Heart left ventricle (tissue), 13 donors: ENCODE measurements at regions not wholly inside any gene's neighbourhood (a gene's known extent, or its start where the extent isn't known, plus 50 kb on each side); places are given as distances from the start of the nearest gene placed in this dataset.

Experiments used
- CTCF ChIP-seq, 12 donors: fragments of 200-600 bp; sonication (generic) in 4 of 12; IDR thresholded peaks; one replicate each; pipeline versions ENCODE4 v1.5.0 to v1.8.0; 2018 to 2022; ENCODE audit warnings: antibody characterized with exemption in 12 of 12, mild to moderate bottlenecking in 5 of 12
- POLR2A ChIP-seq, 2 donors: fragments of 450-650 bp; IDR thresholded peaks; one replicate each; pipeline ENCODE4 v1.6.1; 2017; ENCODE audit warnings: antibody characterized with exemption in 2 of 2, mild to moderate bottlenecking in 2 of 2, moderate library complexity in 2 of 2
- donor health status: ischemic (EF 13 %, LVEDD 7.1; RV severe dilation, severe dysfunction).
- donor health status: DM: no; HTN: yes; CAD: no.
- donor health status: DM: no; HTN: no; CAD: no.
- donor health status: ischemic (EF 25% LVEDD 6.9; RV normal size, moderate dysfunction).
- donor health status: ischemic (EF 25% LVEDD 5.7; RV mildly dilated, moderate dysfunction).
- donor health status: ischemic (EF 35%, LVEDD 5.7; RV mildly dilated, moderate dysfunction).
- donor health status: nonischemic (EF 11% LVEDD 7.7; RV severe dilation, severe dysfunction).
- donor health status: DM: yes; HTN: yes; CAD: no.
- donor health status: PGD.
- donor health status: ischemic (EF 29% LVEDD 5.4; RV normal size, mild dysfunction).
- donor health status: nonischemic (EF 23%, LVEDD 6.1; RV moderate dilation, normal function).

GRCh38 chrX:12013211-12013618 is 125.1 kb upstream of the FRMPD4 start:
- TF ChIP-seq CTCF (IDR thresholded peaks at IDR 0.05), result no peak
- no peak for TF ChIP-seq POLR2A (IDR thresholded peaks at IDR 0.05)
